Vagina (tissue), 2 donors: ENCODE measurements at regions not wholly inside any gene's neighbourhood (a gene's known extent, or its start where the extent isn't known, plus 50 kb on each side); places are given as distances from the start of the nearest gene placed in this dataset.

ENCODE experiments used
- DNase-seq, 2 donors: peaks; one replicate each; pipeline ENCODE4 v3.0.0-alpha.2; 2017; ENCODE audit errors: extremely low spot score in 2 of 2
- H3K27ac ChIP-seq: fragments of 200-600 bp; sonication (generic); one replicate; pipeline ENCODE4 v1.5.1; 2019
- H3K27me3 ChIP-seq: fragments of 200-600 bp; sonication (generic); one replicate; pipeline ENCODE4 v1.5.1; 2019
- H3K36me3 ChIP-seq, 2 donors: fragments of 200-600 bp; sonication (generic); one replicate each; pipeline ENCODE4 v1.5.1; 2017 to 2019
- H3K4me1 ChIP-seq: fragments of 200-600 bp; sonication (generic); one replicate; pipeline ENCODE4 v1.5.1; 2019
- H3K4me3 ChIP-seq, 2 donors: fragments of 200-600 bp; sonication (generic); 1 replicate in 1 of 2; 2 replicates in 1 of 2; pipeline ENCODE4 v1.5.1; 2016 to 2019
- H3K9me3 ChIP-seq: fragments of 200-600 bp; sonication (generic); one replicate; pipeline ENCODE4 v1.5.1; 2019
- CTCF ChIP-seq, 3 experiments: fragments of 450-650 bp in 2 of 3; fragments of 200-600 bp in 1 of 3; sonication (generic) in 1 of 3; IDR thresholded peaks; one replicate each; pipeline ENCODE4 v1.5.1; 2017 to 2019; ENCODE audit warnings: antibody characterized with exemption in 3 of 3, mild to moderate bottlenecking in 2 of 3, moderate library complexity in 2 of 3
- POLR2A ChIP-seq, 2 donors: fragments of 450-650 bp; IDR thresholded peaks; one replicate each; pipeline ENCODE4 v1.6.1; 2017; ENCODE audit warnings: antibody characterized with exemption in 2 of 2, mild to moderate bottlenecking in 2 of 2, moderate library complexity in 2 of 2
- POLR2AphosphoS5 ChIP-seq, 2 donors: sonication (generic); formaldehyde crosslinking; IDR thresholded peaks; one replicate each; pipeline ENCODE4 v1.9.0; 2017; ENCODE audit warnings: antibody characterized with exemption in 2 of 2, mild to moderate bottlenecking in 2 of 2, low read depth in 1 of 2; ENCODE audit not compliant: insufficient read depth in 1 of 2
- intact Hi-C: fragments of 100-400 bp; cut with DNase I; formaldehyde crosslinking; loops from one replicate; pipeline ENCODE4 v1.15.1; 2023

- H3K9me3 ChIP-seq = no peaks in the 10 kb centered on the region
- intact Hi-C loops = no loop called here
- no peaks in the 10 kb centered on the region for H3K36me3 ChIP-seq
- H3K27ac ChIP-seq = no peak overlapping the region
- no peaks in the 10 kb centered on the region for H3K27me3 ChIP-seq
- no peaks in the 10 kb centered on the region for H3K4me1 ChIP-seq
- no peak for TF ChIP-seq POLR2AphosphoS5 (IDR thresholded peaks at IDR 0.05; ENCODE audit: insufficient read depth in 1 of 2, low read depth in 1 of 2)
- no peak for TF ChIP-seq POLR2A (IDR thresholded peaks at IDR 0.05)
- no peak overlapping the region for H3K4me3 ChIP-seq
- DNase-seq = no peak
These were observed 227.7 kb upstream of the TSHZ2 start for GRCh38 chr20:52744441-52744840.

GRCh38 chr20:52738081-52738480, 234.1 kb upstream of the TSHZ2 start:
- no peak for DNase-seq
- H3K4me3 ChIP-seq = no peak overlapping the region
- H3K27me3 ChIP-seq = no peaks in the 10 kb centered on the region
- TF ChIP-seq CTCF (IDR thresholded peaks at IDR 0.05) = no peak
- no peak for TF ChIP-seq POLR2A (IDR thresholded peaks at IDR 0.05)
- TF ChIP-seq POLR2AphosphoS5 (IDR thresholded peaks at IDR 0.05; ENCODE audit: insufficient read depth in 1 of 2, low read depth in 1 of 2) = no peak
- no peaks in the 10 kb centered on the region for H3K9me3 ChIP-seq
- no peaks in the 10 kb centered on the region for H3K36me3 ChIP-seq
- intact Hi-C loops = no loop called here
- no peaks in the 10 kb centered on the region for H3K4me1 ChIP-seq
- no peak overlapping the region for H3K27ac ChIP-seq

- Histone ChIP-seq H3K36me3 (no peaks in the 10 kb centered on the region), H3K4me3 (no peak overlapping the region), H3K9me3 (no peaks in the 10 kb centered on the region), H3K4me1 (no peaks in the 10 kb centered on the region), H3K27ac (no peak overlapping the region), H3K27me3 (no peaks in the 10 kb centered on the region)
- TF ChIP-seq POLR2AphosphoS5 (IDR thresholded peaks at IDR 0.05; ENCODE audit: insufficient read depth in 1 of 2, low read depth in 1 of 2) (no peak), POLR2A (IDR thresholded peaks at IDR 0.05) (no peak), CTCF (IDR thresholded peaks at IDR 0.05) (no peak)
- DNase-seq = no peak
- intact Hi-C loops = no loop called here
These were observed 235.7 kb upstream of the TSHZ2 start for GRCh38 chr20:52736507-52736906.

- Histone ChIP-seq H3K9me3 (no peaks in the 10 kb centered on the region), H3K27me3 (no peaks in the 10 kb centered on the region), H3K36me3 (no peaks in the 10 kb centered on the region), H3K4me3 (no peak overlapping the region), H3K4me1 (no peaks in the 10 kb centered on the region), H3K27ac (no peak overlapping the region)
- no peak for DNase-seq
- TF ChIP-seq POLR2AphosphoS5 (IDR thresholded peaks at IDR 0.05; ENCODE audit: insufficient read depth in 1 of 2, low read depth in 1 of 2) (no peak), CTCF (IDR thresholded peaks at IDR 0.05) (no peak), POLR2A (IDR thresholded peaks at IDR 0.05) (no peak)
- intact Hi-C loops = no loop called here
These were observed 241.1 kb upstream of the TSHZ2 start for GRCh38 chr20:52731093-52731492.

- Histone ChIP-seq H3K9me3 (no peaks in the 10 kb centered on the region), H3K27ac (no peak overlapping the region), H3K4me1 (no peaks in the 10 kb centered on the region), H3K4me3 (no peak overlapping the region), H3K36me3 (no peaks in the 10 kb centered on the region), H3K27me3 (no peaks in the 10 kb centered on the region)
- intact Hi-C loops = no loop called here
- TF ChIP-seq POLR2AphosphoS5 (IDR thresholded peaks at IDR 0.05; ENCODE audit: insufficient read depth in 1 of 2, low read depth in 1 of 2) = no peak
- DNase-seq = no peak
These were observed 244.3 kb upstream of the TSHZ2 start for GRCh38 chr20:52727740-52728456.

- Histone ChIP-seq H3K27ac (no peak overlapping the region), H3K9me3 (no peaks in the 10 kb centered on the region), H3K4me3 (no peak overlapping the region), H3K4me1 (no peaks in the 10 kb centered on the region), H3K36me3 (no peaks in the 10 kb centered on the region), H3K27me3 (no peaks in the 10 kb centered on the region)
- intact Hi-C loops = no loop called here
- no peak for DNase-seq
- TF ChIP-seq POLR2A (IDR thresholded peaks at IDR 0.05) (no peak), POLR2AphosphoS5 (IDR thresholded peaks at IDR 0.05; ENCODE audit: insufficient read depth in 1 of 2, low read depth in 1 of 2) (no peak), CTCF (IDR thresholded peaks at IDR 0.05) (no peak)
These were observed 247.6 kb upstream of the TSHZ2 start for GRCh38 chr20:52724541-52724940.
